GM23338 (cell line): ENCODE measurements at regions not wholly inside any gene's neighbourhood (a gene's known extent, or its start where the extent isn't known, plus 50 kb on each side); places are given as distances from the start of the nearest gene placed in this dataset.

Source experiments
- ATAC-seq: fragments of 200-7000 bp; cut with Tn5 transposase; 3 replicates; pipeline ENCODE4 v1.9.1; 2020
- DNase-seq: peaks from one replicate; pipeline ENCODE4 v3.0.0-alpha.2; 2015; ENCODE audit warnings: low spot score
- H2AFZ ChIP-seq: fragments of 200-600 bp; sonication (generic); 2 replicates; pipeline ENCODE4 v1.8.0; 2016; ENCODE audit warnings: antibody characterized with exemption, mild to moderate bottlenecking, moderate library complexity
- H3F3A ChIP-seq: fragments of 200-600 bp; sonication (generic); replicated peaks from 2 replicates; pipeline ENCODE4 v1.8.0; 2017; ENCODE audit warnings: antibody characterized with exemption, mixed run types, low read depth
- H3K27ac ChIP-seq: fragments of 200-600 bp; sonication (generic); 2 replicates; pipeline ENCODE4 v1.6.1; 2016; ENCODE audit warnings: low read depth
- H3K27me3 ChIP-seq: fragments of 200-600 bp; sonication (generic); 2 replicates; pipeline ENCODE4 v1.8.0; 2016; ENCODE audit warnings: mild to moderate bottlenecking, mixed run types, moderate library complexity; ENCODE audit not compliant: insufficient read depth
- H3K36me3 ChIP-seq: fragments of 200-600 bp; sonication (generic); 2 replicates; pipeline ENCODE4 v1.8.0; 2016; ENCODE audit warnings: mild to moderate bottlenecking; ENCODE audit not compliant: insufficient read depth
- H3K4me1 ChIP-seq: fragments of 200-600 bp; sonication (generic); 2 replicates; pipeline ENCODE4 v1.8.0; 2016; ENCODE audit warnings: mild to moderate bottlenecking, moderate library complexity; ENCODE audit not compliant: insufficient read depth
- H3K4me2 ChIP-seq: fragments of 200-600 bp; sonication (generic); 2 replicates; pipeline ENCODE4 v1.7.1; 2017; ENCODE audit warnings: mixed run types
- H3K4me3 ChIP-seq: fragments of 200-600 bp; sonication (generic); 2 replicates; pipeline ENCODE4 v1.6.1; 2016; ENCODE audit warnings: mixed run types
- H3K79me2 ChIP-seq: fragments of 200-600 bp; sonication (generic); replicated peaks from 2 replicates; pipeline ENCODE4 v1.8.0; 2017; ENCODE audit warnings: mild to moderate bottlenecking; ENCODE audit not compliant: insufficient read depth
- H3K9me2 ChIP-seq: fragments of 200-600 bp; sonication (generic); 2 replicates; pipeline ENCODE4 v1.8.0; 2017; ENCODE audit not compliant: insufficient read depth
- H4K20me1 ChIP-seq: fragments of 200-600 bp; sonication (generic); replicated peaks from 2 replicates; pipeline ENCODE4 v1.8.0; 2017; ENCODE audit warnings: mild to moderate bottlenecking; ENCODE audit not compliant: insufficient read depth
- H3K27ac Mint-ChIP-seq: 2 replicates; pipeline ENCODE4 v1.8.0; 2020; ENCODE audit warnings: inconsistent platforms, mild to moderate bottlenecking, moderate library complexity, mixed read lengths
- H3K27me3 Mint-ChIP-seq: 3 replicates; pipeline ENCODE4 v1.8.0; 2022; ENCODE audit warnings: low read depth, mild to moderate bottlenecking, moderate library complexity, mixed read lengths, inconsistent platforms; ENCODE audit not compliant: insufficient read depth, poor library complexity
- H3K36me3 Mint-ChIP-seq: 3 replicates; pipeline ENCODE4 v1.8.0; 2021; ENCODE audit warnings: low read depth, mild to moderate bottlenecking, inconsistent platforms, moderate library complexity, mixed read lengths
- H3K4me1 Mint-ChIP-seq: 3 replicates; pipeline ENCODE4 v1.8.0; 2020; ENCODE audit warnings: mild to moderate bottlenecking, inconsistent platforms, mixed read lengths
- H3K4me3 Mint-ChIP-seq: 3 replicates; pipeline ENCODE4 v1.8.0; 2021; ENCODE audit warnings: moderate library complexity, mild to moderate bottlenecking, inconsistent platforms, mixed read lengths
- H3K9me3 Mint-ChIP-seq: 3 replicates; pipeline ENCODE4 v1.8.0; 2020; ENCODE audit warnings: moderate library complexity, mild to moderate bottlenecking, inconsistent platforms, mixed read lengths
- CREB1 ChIP-seq: fragments of 250-450 bp; sonication (Bioruptor Pico); IDR thresholded peaks from 2 replicates; pipeline ENCODE4 v1.5.0; 2020; ENCODE audit warnings: low read depth, mild to moderate bottlenecking, moderate library complexity
- ETS1 ChIP-seq: IDR thresholded peaks from 2 replicates; pipeline ENCODE4 v1.6.1; 2016; ENCODE audit warnings: antibody characterized with exemption
- EZH2 ChIP-seq: fragments of 200-600 bp; sonication (generic); IDR thresholded peaks from one replicate; pipeline ENCODE4 v1.8.0; 2017; ENCODE audit warnings: antibody characterized with exemption, mild to moderate bottlenecking, low read depth; ENCODE audit not compliant: unreplicated experiment
- EZH2phosphoT487 ChIP-seq: fragments of 200-600 bp; sonication (generic); IDR thresholded peaks from one replicate; pipeline ENCODE4 v1.8.1; 2018; ENCODE audit warnings: antibody characterized with exemption; ENCODE audit not compliant: unreplicated experiment
- JUNB ChIP-seq: IDR thresholded peaks from one replicate; pipeline ENCODE4 v1.6.1; 2016; ENCODE audit warnings: antibody characterized with exemption; ENCODE audit not compliant: unreplicated experiment
- NANOG ChIP-seq: IDR thresholded peaks from 2 replicates; pipeline ENCODE4 v1.6.1; 2016; ENCODE audit warnings: antibody characterized with exemption, borderline replicate concordance
- REST ChIP-seq: IDR thresholded peaks from one replicate; pipeline ENCODE4 v1.6.1; 2018; ENCODE audit warnings: antibody characterized with exemption; ENCODE audit not compliant: unreplicated experiment
- STAT1 ChIP-seq: IDR thresholded peaks from one replicate; pipeline ENCODE4 v1.6.1; 2016; ENCODE audit warnings: antibody characterized with exemption; ENCODE audit not compliant: unreplicated experiment
- ZNF331 ChIP-seq: fragments of 250-450 bp; sonication (Bioruptor Pico); IDR thresholded peaks from 2 replicates; pipeline ENCODE4 v1.5.0; 2020; ENCODE audit warnings: low read depth, mild to moderate bottlenecking, moderate library complexity
- ZNF462 ChIP-seq: fragments of 250-450 bp; sonication (Bioruptor Pico); IDR thresholded peaks from 2 replicates; pipeline ENCODE4 v1.5.0; 2020; ENCODE audit warnings: mild to moderate bottlenecking, moderate library complexity

GRCh38 chrX:81378560-81378959, 176.7 kb downstream of the SH3BGRL start (continued):
- no peak for TF ChIP-seq ZNF462 (CRISPR knock-in tag)
- no peak for TF ChIP-seq JUNB
- no peak for TF ChIP-seq NANOG
- TF ChIP-seq EZH2: no peak
- no peak for TF ChIP-seq ZNF331
- TF ChIP-seq EZH2phosphoT487: no peak
- no peak for TF ChIP-seq STAT1
- no peak for TF ChIP-seq ETS1
- TF ChIP-seq CREB1 (CRISPR knock-in tag): no peak

- H3K4me1 Mint-ChIP-seq: no peaks in the 10 kb centered on the region
- Histone ChIP-seq H3K4me2 (no peak overlapping the region), H3K27ac (no peak overlapping the region), H3K79me2 (no peaks in the 10 kb centered on the region), H3K4me1 (no peaks in the 10 kb centered on the region), H3K36me3 (no peaks in the 10 kb centered on the region), H3K27me3 (no peaks in the 10 kb centered on the region), H3K4me3 (no peak overlapping the region), H2AFZ (no peak overlapping the region), H3K9me2 (no peaks in the 10 kb centered on the region), H3F3A (no peaks in the 10 kb centered on the region), H4K20me1 (no peaks in the 10 kb centered on the region)
- H3K27ac Mint-ChIP-seq: no peak overlapping the region
- no peaks in the 10 kb centered on the region for H3K27me3 Mint-ChIP-seq
- ATAC-seq: no peak
- no peak for DNase-seq
- 0 out of 3 replicates have a peak, but pooled peaks cover 5% of the 10 kb centered on the region for H3K9me3 Mint-ChIP-seq
- H3K4me3 Mint-ChIP-seq: no peak overlapping the region
- no peaks in the 10 kb centered on the region for H3K36me3 Mint-ChIP-seq
- TF ChIP-seq ETS1 (no peak), JUNB (no peak), ZNF331 (no peak), REST (no peak), STAT1 (no peak), NANOG (no peak), CREB1 (CRISPR knock-in tag) (no peak)
These were observed 188.3 kb downstream of the SH3BGRL start for GRCh38 chrX:81390237-81390636.
